ENCODE measurements at regions not wholly inside any gene's neighbourhood (a gene's known extent, or its start where the extent isn't known, plus 50 kb on each side); places are given as distances from the start of the nearest gene placed in this dataset.

DNA sequence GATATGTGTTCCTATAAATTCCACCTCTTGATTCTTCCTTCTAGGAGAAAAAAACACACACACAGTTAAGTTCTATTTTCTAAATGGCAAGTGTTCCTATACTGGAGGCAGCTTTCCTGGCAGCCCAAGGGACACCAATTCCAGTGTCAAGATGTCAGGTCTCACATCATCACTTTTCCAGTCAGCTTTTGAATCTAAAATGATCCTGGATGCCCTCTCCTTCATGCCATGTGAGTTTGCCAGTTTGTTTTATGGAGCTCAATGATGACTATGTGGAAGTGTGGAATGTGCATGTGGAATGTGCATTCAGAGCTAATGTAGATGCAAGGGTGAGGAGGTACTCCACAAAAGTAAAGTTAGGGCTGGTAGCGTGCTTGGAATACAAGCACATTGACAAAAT, 269.3 kb upstream of the NMUR2 start (continued):
- TF ChIP-seq YY1 (IDR thresholded peaks at IDR 0.05; ENCODE audit: low read depth, low read length) (no peak), ASH2L (IDR thresholded peaks at IDR 0.05; ENCODE audit: low read length) (no peak)
